HepG2 (cell line): ENCODE measurements at regions not wholly inside any gene's neighbourhood (a gene's known extent, or its start where the extent isn't known, plus 50 kb on each side); places are given as distances from the start of the nearest gene placed in this dataset.

ENCODE experiments used
- ATAC-seq: fragments of 200-7000 bp; cut with Tn5 transposase; 3 replicates; pipeline ENCODE4 v1.9.1; 2020; ENCODE audit warnings: mild to moderate bottlenecking, moderate library complexity
- BruUV-seq: library from RNA; stranded (reverse); fragments of 400-500 nt; replicated peaks from 2 replicates; lab custom pipeline; 2021; lab: Mats Ljungman, UMichigan
- CTCF ChIA-PET: fragments of 300-600 bp; formaldehyde crosslinking; extraction: SDS; loops from one replicate; lab custom pipeline; 2021; ENCODE audit warnings: low total read pairs, inconsistent platforms, low intra/inter-chr PET ratio; lab: Yijun Ruan, JAX
- POLR2A ChIA-PET: fragments of 350-600 bp; sonication (Branson Sonifier 250); formaldehyde crosslinking; loops from one replicate; lab custom pipeline; 2020; ENCODE audit warnings: antibody characterized with exemption, inconsistent platforms; lab: Yijun Ruan, JAX
- DNase-seq: peaks from one replicate; pipeline ENCODE4 v3.0.0-alpha.2; 2015; ENCODE audit warnings: low spot score
- FAIRE-seq: peaks from 3 replicates; lab custom pipeline; 2011; peaks lifted over from hg19 to GRCh38; lab: Jason Lieb, UNC
- H2AFZ ChIP-seq: one replicate; pipeline ENCODE4 v1.6.1; 2011; ENCODE audit warnings: low read length, inconsistent platforms
- H3K27ac ChIP-seq: fragments of 300-600 bp; 3 replicates; pipeline ENCODE4 v1.8.0; 2011; ENCODE audit warnings: mixed run types, mild to moderate bottlenecking, mixed read lengths, low read length, inconsistent platforms; ENCODE audit not compliant: insufficient read depth; ENCODE audit errors: extremely low read length
- H3K27me3 ChIP-seq, 2 experiments: fragments of 200-600 bp in 1 of 2; 2 replicates in 1 of 2; 3 replicates in 1 of 2; pipeline versions ENCODE4 v1.6.0 to v1.8.0; 2011; ENCODE audit warnings: low read length in 2 of 2, mild to moderate bottlenecking in 2 of 2, moderate library complexity in 2 of 2, inconsistent platforms in 1 of 2; ENCODE audit not compliant: insufficient read depth in 2 of 2, control insufficient read depth in 1 of 2
- H3K36me3 ChIP-seq, 2 experiments: fragments of 200-600 bp in 1 of 2; replicated peaks in 1 of 2; 2 replicates in 1 of 2; 3 replicates in 1 of 2; pipeline versions ENCODE4 v1.5.1 to v1.8.0; 2011; ENCODE audit warnings: low read length in 2 of 2, inconsistent platforms in 1 of 2; ENCODE audit not compliant: insufficient read depth in 2 of 2, control insufficient read depth in 1 of 2
- H3K4me1 ChIP-seq: 2 replicates; pipeline ENCODE4 v1.5.1; 2012; ENCODE audit warnings: low read length, inconsistent platforms; ENCODE audit not compliant: insufficient read depth
- H3K4me2 ChIP-seq: 2 replicates; pipeline ENCODE4 v1.6.0; 2011; ENCODE audit warnings: low read depth, low read length, inconsistent platforms
- H3K4me3 ChIP-seq, 3 experiments: fragments of 200-600 bp in 1 of 3; sonication (generic), shearing (Covaris generic) in 1 of 3; replicated peaks in 1 of 3; 2 replicates each; pipeline ENCODE4 v1.5.1; 2011 to 2016; ENCODE audit warnings: low read length in 3 of 3, inconsistent platforms in 2 of 3, low read depth in 2 of 3, mild to moderate bottlenecking in 2 of 3, control low read depth in 1 of 3, mixed read lengths in 1 of 3; ENCODE audit not compliant: insufficient read depth in 1 of 3
- H3K79me2 ChIP-seq: one replicate; pipeline ENCODE4 v1.6.1; 2011; ENCODE audit warnings: low read length, inconsistent platforms; ENCODE audit not compliant: insufficient read depth
- H3K9ac ChIP-seq: 2 replicates; pipeline ENCODE4 v1.6.0; 2011; ENCODE audit warnings: mild to moderate bottlenecking, low read depth, low read length, inconsistent platforms; ENCODE audit not compliant: insufficient read depth
- H3K9me3 ChIP-seq: 2 replicates; pipeline ENCODE4 v1.5.1; 2012; ENCODE audit warnings: mild to moderate bottlenecking, low read length
- H4K20me1 ChIP-seq: 2 replicates; pipeline ENCODE4 v1.6.0; 2011; ENCODE audit warnings: inconsistent platforms, mild to moderate bottlenecking, low read length, moderate library complexity; ENCODE audit not compliant: insufficient read depth
- KLF9 ChIP-seq: IDR thresholded peaks from 2 replicates; pipeline ENCODE4 v1.6.1; 2016; ENCODE audit warnings: low read depth
- POLR2AphosphoS2 ChIP-seq: IDR thresholded peaks from 2 replicates; pipeline ENCODE4 v1.6.1; 2011; ENCODE audit warnings: low read depth, low read length, improper control_type of control experiment
- RNF2 ChIP-seq: fragments of 450-650 bp; conservative IDR thresholded peaks from 2 replicates; pipeline ENCODE4 v1.6.1; 2016; ENCODE audit warnings: low read depth
- SKI ChIP-seq: fragments of 450-650 bp; IDR thresholded peaks from one replicate; pipeline ENCODE4 v1.6.1; 2018; ENCODE audit warnings: mild to moderate bottlenecking; ENCODE audit not compliant: partially characterized antibody
- TCF7L2 ChIP-seq: IDR thresholded peaks from 2 replicates; pipeline ENCODE4 v1.6.1; 2011; ENCODE audit warnings: mild to moderate bottlenecking, low read depth, low read length, moderate library complexity
- ZBED4 ChIP-seq: sonication (generic); formaldehyde crosslinking; IDR thresholded peaks from 2 replicates; pipeline ENCODE4 v1.4.0; 2020; ENCODE audit warnings: missing genetic modification reagents, borderline replicate concordance
- ZBTB43 ChIP-seq: sonication (generic); formaldehyde crosslinking; conservative IDR thresholded peaks from 2 replicates; pipeline ENCODE4 v1.4.0; 2020; ENCODE audit warnings: missing genetic modification reagents
- ZNF317 ChIP-seq: sonication (generic); formaldehyde crosslinking; IDR thresholded peaks from 2 replicates; pipeline ENCODE4 v1.5.0; 2020; ENCODE audit warnings: mild to moderate bottlenecking, missing genetic modification reagents
- WGBS: methylation state at CpG from one replicate; pipeline ENCODE4 v1.1.6; 2017; ENCODE audit warnings: low lambda C conversion rate; 5-methylcytosine and 5-hydroxymethylcytosine counted together
- in situ Hi-C: cut with HindIII; loops from 2 replicates; pipeline ENCODE4 v1.10.0; 2017; ENCODE audit warnings: low pct_unique_long_range_greater_than_20kb; ENCODE audit not compliant: extremely low pct_ligation_motif_present
- intact Hi-C: fragments of 100-400 bp; cut with micrococcal nuclease; formaldehyde crosslinking; loops from one replicate; pipeline ENCODE4 v1.10.0; 2022; ENCODE audit not compliant: unreplicated experiment

GRCh38 chr6:33905071-33905609 is 101.3 kb upstream of the MLN start:
- DNase-seq, result no peak
- in situ Hi-C loops (no loop called here), intact Hi-C loops (no loop called here)
- TF ChIP-seq ZBED4 (CRISPR knock-in tag) (no peak), SKI (no peak), ZBTB43 (CRISPR knock-in tag) (no peak), KLF9 (CRISPR knock-in tag) (no peak), ZNF317 (CRISPR knock-in tag) (no peak), RNF2 (no peak), POLR2AphosphoS2 (no peak), TCF7L2 (no peak)
- no peak for ATAC-seq
- H3K27me3 ChIP-seq, result peaks cover 6 to 26% of the 10 kb centered on the region in 2 experiments; a peak in 3 of 5 replicates
- 49% methylated on average over 8 of the region's 8 CpGs for WGBS
- no peak overlapping the region for H2AFZ ChIP-seq
- no TSS peak for BruUV-seq
- no peak overlapping the region for H3K27ac ChIP-seq
- H3K4me1 ChIP-seq, result peaks cover 21% of the 10 kb centered on the region
- ChIA-PET POLR2A (no interaction called here), CTCF (no interaction called here)
- no peaks in the 10 kb centered on the region for H3K36me3 ChIP-seq
- H3K9me3 ChIP-seq, result no peaks in the 10 kb centered on the region
- H4K20me1 ChIP-seq, result peaks cover 4% of the 10 kb centered on the region
- H3K4me3 ChIP-seq, result no peak overlapping the region
- H3K79me2 ChIP-seq, result no peaks in the 10 kb centered on the region
- FAIRE-seq, result no peak
- no peak overlapping the region for H3K9ac ChIP-seq
- no peak overlapping the region for H3K4me2 ChIP-seq
